ENCODE measurements at regions not wholly inside any gene's neighbourhood (a gene's known extent, or its start where the extent isn't known, plus 50 kb on each side); places are given as distances from the start of the nearest gene placed in this dataset.

DNA sequence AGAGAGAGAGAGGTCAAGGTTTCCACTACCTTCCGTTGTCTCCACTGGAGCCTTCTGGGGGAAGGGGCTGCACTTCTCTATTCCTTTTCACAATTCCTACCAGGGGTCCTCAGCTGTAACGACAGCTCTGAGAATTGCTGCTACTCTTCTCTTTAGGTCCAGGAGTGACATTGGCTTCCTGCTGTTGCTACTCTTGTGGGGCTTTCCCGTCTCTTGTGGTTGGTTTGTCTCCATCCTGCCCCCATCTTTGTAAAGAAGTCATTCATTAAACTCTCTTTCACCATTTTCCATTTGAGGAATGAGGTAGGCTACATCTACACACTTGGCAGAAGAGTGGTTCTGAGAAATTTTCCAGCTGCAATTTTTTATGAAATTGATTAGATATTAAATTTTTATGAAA, 238.8 kb upstream of the LYZL1 start:
- Histone ChIP-seq H3K27me3 (ENCODE audit: control insufficient read depth in 2 of 2, insufficient read depth in 2 of 2, low read length in 2 of 2) (no peaks in the 10 kb centered on the region), H3K4me1 (ENCODE audit: control insufficient read depth in 1 of 2, insufficient read depth in 2 of 2, low read length in 2 of 2) (peaks cover 0 to 9% of the 10 kb centered on the region in 2 donors), H3K79me2 (ENCODE audit: insufficient read depth, low read length) (no peaks in the 10 kb centered on the region), H4K20me1 (ENCODE audit: insufficient read depth, low read length) (no peaks in the 10 kb centered on the region), H3K9ac (ENCODE audit: insufficient read depth, low read length, poor library complexity, severe bottlenecking) (no peak overlapping the region), H2AFZ (ENCODE audit: insufficient read depth, low read depth, low read length, poor library complexity, severe bottlenecking) (no peak overlapping the region), H3K4me2 (replicated peaks; ENCODE audit: extremely low read depth, low read length, poor library complexity, severe bottlenecking) (no peak overlapping the region), H3K4me3 (replicated peaks in 1 of 3; ENCODE audit: low read depth in 2 of 3, low read length in 3 of 3) (no peak overlapping the region), H3K36me3 (replicated peaks in 1 of 2; ENCODE audit: control insufficient read depth in 1 of 2, insufficient read depth in 2 of 2, low read length in 2 of 2) (no peaks in the 10 kb centered on the region), H3K27ac (ENCODE audit: low read depth in 1 of 2, low read length in 2 of 2) (no peak overlapping the region), H3K9me3 (replicated peaks in 1 of 2; ENCODE audit: control insufficient read depth in 1 of 2, insufficient read depth in 1 of 2, low read length in 2 of 2) (no peaks in the 10 kb centered on the region)
- peaks cover 0 to 3% (median 0%) of the 10 kb centered on the region in 7 donors for H3K9me3 Mint-ChIP-seq
- no peak for DNase-seq
- H3K27ac Mint-ChIP-seq = no peak overlapping the region
- peaks cover 0 to 11% (median 3%) of the 10 kb centered on the region in 3 donors for H3K27me3 Mint-ChIP-seq (ENCODE audit: low read depth in 3 of 3)
- H3K36me3 Mint-ChIP-seq = no peaks in the 10 kb centered on the region
- intact Hi-C loops (cut with micrococcal nuclease) = no loop called here
- H3K4me3 Mint-ChIP-seq = no peak overlapping the region
- WGBS (ENCODE audit: insufficient coverage) = 100% methylated on average over 1 of the region's 3 CpGs
- peaks cover 5% of the 10 kb centered on the region for H3K4me1 Mint-ChIP-seq
- TF ChIP-seq, protein P1, sequence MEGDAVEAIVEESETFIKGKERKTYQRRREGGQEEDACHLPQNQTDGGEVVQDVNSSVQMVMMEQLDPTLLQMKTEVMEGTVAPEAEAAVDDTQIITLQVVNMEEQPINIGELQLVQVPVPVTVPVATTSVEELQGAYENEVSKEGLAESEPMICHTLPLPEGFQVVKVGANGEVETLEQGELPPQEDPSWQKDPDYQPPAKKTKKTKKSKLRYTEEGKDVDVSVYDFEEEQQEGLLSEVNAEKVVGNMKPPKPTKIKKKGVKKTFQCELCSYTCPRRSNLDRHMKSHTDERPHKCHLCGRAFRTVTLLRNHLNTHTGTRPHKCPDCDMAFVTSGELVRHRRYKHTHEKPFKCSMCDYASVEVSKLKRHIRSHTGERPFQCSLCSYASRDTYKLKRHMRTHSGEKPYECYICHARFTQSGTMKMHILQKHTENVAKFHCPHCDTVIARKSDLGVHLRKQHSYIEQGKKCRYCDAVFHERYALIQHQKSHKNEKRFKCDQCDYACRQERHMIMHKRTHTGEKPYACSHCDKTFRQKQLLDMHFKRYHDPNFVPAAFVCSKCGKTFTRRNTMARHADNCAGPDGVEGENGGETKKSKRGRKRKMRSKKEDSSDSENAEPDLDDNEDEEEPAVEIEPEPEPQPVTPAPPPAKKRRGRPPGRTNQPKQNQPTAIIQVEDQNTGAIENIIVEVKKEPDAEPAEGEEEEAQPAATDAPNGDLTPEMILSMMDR (IDR thresholded peaks at IDR 0.05) = no peak

GRCh38 chr10:29055101-29055500, 233.8 kb upstream of the LYZL1 start:
- no peak overlapping the region for H3K27ac ChIP-seq (ENCODE audit: low read depth in 1 of 2, low read length in 2 of 2)
- Mint-ChIP-seq H3K4me3 (no peak overlapping the region), H3K27ac (no peak overlapping the region), H3K9me3 (no peaks in the 10 kb centered on the region), H3K4me1 (peaks cover 11% of the 10 kb centered on the region), H3K27me3 (ENCODE audit: low read depth in 3 of 3) (peaks cover 0 to 6% (median 0%) of the 10 kb centered on the region in 3 donors), H3K36me3 (no peaks in the 10 kb centered on the region)
- peaks cover 0 to 18% of the 10 kb centered on the region in 2 donors for H3K4me1 ChIP-seq (ENCODE audit: control insufficient read depth in 1 of 2, insufficient read depth in 2 of 2, low read length in 2 of 2)
- no peak overlapping the region for H2AFZ ChIP-seq (ENCODE audit: insufficient read depth, low read depth, low read length, poor library complexity, severe bottlenecking)
- H3K4me3 ChIP-seq (replicated peaks in 1 of 3; ENCODE audit: low read depth in 2 of 3, low read length in 3 of 3) = no peak overlapping the region
- intact Hi-C loops (cut with micrococcal nuclease) = no loop called here
- no peak overlapping the region for H3K9ac ChIP-seq (ENCODE audit: insufficient read depth, low read length, poor library complexity, severe bottlenecking)
- H3K27me3 ChIP-seq (ENCODE audit: control insufficient read depth in 2 of 2, insufficient read depth in 2 of 2, low read length in 2 of 2) = no peaks in the 10 kb centered on the region
- no peaks in the 10 kb centered on the region for H3K79me2 ChIP-seq (ENCODE audit: insufficient read depth, low read length)
- no peak overlapping the region for H3K4me2 ChIP-seq (replicated peaks; ENCODE audit: extremely low read depth, low read length, poor library complexity, severe bottlenecking)
- H3K36me3 ChIP-seq (replicated peaks in 1 of 2; ENCODE audit: control insufficient read depth in 1 of 2, insufficient read depth in 2 of 2, low read length in 2 of 2) = no peaks in the 10 kb centered on the region
- WGBS (ENCODE audit: insufficient coverage) = no CpG with 5 or more reads among the region's 2 CpGs
- no peaks in the 10 kb centered on the region for H4K20me1 ChIP-seq (ENCODE audit: insufficient read depth, low read length)
- TF ChIP-seq, protein P1 (IDR thresholded peaks at IDR 0.05) = no peak
- no peaks in the 10 kb centered on the region for H3K9me3 ChIP-seq (replicated peaks in 1 of 2; ENCODE audit: control insufficient read depth in 1 of 2, insufficient read depth in 1 of 2, low read length in 2 of 2)
- DNase-seq = peak; percentile 0 to 52 (median 0)
